ENCODE measurements at regions not wholly inside any gene's neighbourhood (a gene's known extent, or its start where the extent isn't known, plus 50 kb on each side); places are given as distances from the start of the nearest gene placed in this dataset.
"Not testable (repeated sequence)": the region's sequence is repeated elsewhere in the genome, so short reads cannot be mapped to it uniquely, and the experiment has no call there.

DNA sequence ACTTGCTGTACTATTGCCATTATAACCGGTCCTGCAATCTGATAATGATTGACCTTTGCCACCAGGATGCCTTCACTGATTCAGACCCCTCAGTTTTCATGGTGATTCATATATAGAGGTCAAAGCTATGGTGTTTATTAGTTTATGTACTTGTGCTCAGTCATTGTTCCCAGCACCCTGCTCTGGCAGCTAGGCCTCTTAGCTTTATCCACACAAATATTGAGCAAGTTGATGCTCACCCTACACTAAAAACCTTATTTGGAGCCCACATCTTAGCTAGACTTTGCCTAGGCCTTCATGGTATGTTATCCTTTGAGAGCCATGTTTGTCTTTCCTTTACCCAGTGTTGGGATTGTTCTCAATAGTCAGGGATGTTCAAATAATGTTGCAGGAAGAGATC is 679.0 kb downstream of the SPATA31A6 start:
- not testable (repeated sequence) for H3K4me3 ChIP-seq (ENCODE audit: low read depth in 1 of 2, low read length in 2 of 2); H3K27me3 ChIP-seq (ENCODE audit: control insufficient read depth in 1 of 2, insufficient read depth in 2 of 2, low read length in 2 of 2); H3K9me3 ChIP-seq (ENCODE audit: control insufficient read depth in 2 of 2, insufficient read depth in 1 of 2, low read depth in 1 of 2, low read length in 1 of 2); H3K36me3 ChIP-seq (ENCODE audit: control insufficient read depth in 2 of 2, insufficient read depth in 2 of 2, low read length in 1 of 2); H3K4me1 ChIP-seq (ENCODE audit: control insufficient read depth in 2 of 2, insufficient read depth in 2 of 2, low read length in 1 of 2); H3K27ac ChIP-seq (ENCODE audit: low read depth in 2 of 2, low read length in 1 of 2)
- 29 to 64% methylated on average over 1 of the region's 1 CpG for WGBS, 2 donors
